GM23338 (cell line): ENCODE measurements at regions not wholly inside any gene's neighbourhood (a gene's known extent, or its start where the extent isn't known, plus 50 kb on each side); places are given as distances from the start of the nearest gene placed in this dataset.
"Not testable (repeated sequence)": the region's sequence is repeated elsewhere in the genome, so short reads cannot be mapped to it uniquely, and the experiment has no call there.

Source experiments
- ATAC-seq: fragments of 200-7000 bp; cut with Tn5 transposase; 3 replicates; pipeline ENCODE4 v1.9.1; 2020
- DNase-seq: peaks from one replicate; pipeline ENCODE4 v3.0.0-alpha.2; 2015; ENCODE audit warnings: low spot score
- H2AFZ ChIP-seq: fragments of 200-600 bp; sonication (generic); 2 replicates; pipeline ENCODE4 v1.8.0; 2016; ENCODE audit warnings: antibody characterized with exemption, mild to moderate bottlenecking, moderate library complexity
- H3F3A ChIP-seq: fragments of 200-600 bp; sonication (generic); replicated peaks from 2 replicates; pipeline ENCODE4 v1.8.0; 2017; ENCODE audit warnings: antibody characterized with exemption, mixed run types, low read depth
- H3K27ac ChIP-seq: fragments of 200-600 bp; sonication (generic); 2 replicates; pipeline ENCODE4 v1.6.1; 2016; ENCODE audit warnings: low read depth
- H3K27me3 ChIP-seq: fragments of 200-600 bp; sonication (generic); 2 replicates; pipeline ENCODE4 v1.8.0; 2016; ENCODE audit warnings: mild to moderate bottlenecking, mixed run types, moderate library complexity; ENCODE audit not compliant: insufficient read depth
- H3K36me3 ChIP-seq: fragments of 200-600 bp; sonication (generic); 2 replicates; pipeline ENCODE4 v1.8.0; 2016; ENCODE audit warnings: mild to moderate bottlenecking; ENCODE audit not compliant: insufficient read depth
- H3K4me1 ChIP-seq: fragments of 200-600 bp; sonication (generic); 2 replicates; pipeline ENCODE4 v1.8.0; 2016; ENCODE audit warnings: mild to moderate bottlenecking, moderate library complexity; ENCODE audit not compliant: insufficient read depth
- H3K4me2 ChIP-seq: fragments of 200-600 bp; sonication (generic); 2 replicates; pipeline ENCODE4 v1.7.1; 2017; ENCODE audit warnings: mixed run types
- H3K4me3 ChIP-seq: fragments of 200-600 bp; sonication (generic); 2 replicates; pipeline ENCODE4 v1.6.1; 2016; ENCODE audit warnings: mixed run types
- H3K79me2 ChIP-seq: fragments of 200-600 bp; sonication (generic); replicated peaks from 2 replicates; pipeline ENCODE4 v1.8.0; 2017; ENCODE audit warnings: mild to moderate bottlenecking; ENCODE audit not compliant: insufficient read depth
- H3K9me2 ChIP-seq: fragments of 200-600 bp; sonication (generic); 2 replicates; pipeline ENCODE4 v1.8.0; 2017; ENCODE audit not compliant: insufficient read depth
- H4K20me1 ChIP-seq: fragments of 200-600 bp; sonication (generic); replicated peaks from 2 replicates; pipeline ENCODE4 v1.8.0; 2017; ENCODE audit warnings: mild to moderate bottlenecking; ENCODE audit not compliant: insufficient read depth
- H3K27ac Mint-ChIP-seq: 2 replicates; pipeline ENCODE4 v1.8.0; 2020; ENCODE audit warnings: inconsistent platforms, mild to moderate bottlenecking, moderate library complexity, mixed read lengths
- H3K27me3 Mint-ChIP-seq: 3 replicates; pipeline ENCODE4 v1.8.0; 2022; ENCODE audit warnings: low read depth, mild to moderate bottlenecking, moderate library complexity, mixed read lengths, inconsistent platforms; ENCODE audit not compliant: insufficient read depth, poor library complexity
- H3K36me3 Mint-ChIP-seq: 3 replicates; pipeline ENCODE4 v1.8.0; 2021; ENCODE audit warnings: low read depth, mild to moderate bottlenecking, inconsistent platforms, moderate library complexity, mixed read lengths
- H3K4me1 Mint-ChIP-seq: 3 replicates; pipeline ENCODE4 v1.8.0; 2020; ENCODE audit warnings: mild to moderate bottlenecking, inconsistent platforms, mixed read lengths
- H3K4me3 Mint-ChIP-seq: 3 replicates; pipeline ENCODE4 v1.8.0; 2021; ENCODE audit warnings: moderate library complexity, mild to moderate bottlenecking, inconsistent platforms, mixed read lengths
- H3K9me3 Mint-ChIP-seq: 3 replicates; pipeline ENCODE4 v1.8.0; 2020; ENCODE audit warnings: moderate library complexity, mild to moderate bottlenecking, inconsistent platforms, mixed read lengths
- CREB1 ChIP-seq: fragments of 250-450 bp; sonication (Bioruptor Pico); IDR thresholded peaks from 2 replicates; pipeline ENCODE4 v1.5.0; 2020; ENCODE audit warnings: low read depth, mild to moderate bottlenecking, moderate library complexity
- CTCF ChIP-seq, 2 experiments: fragments of 200-600 bp in 1 of 2; sonication (generic) in 1 of 2; conservative IDR thresholded peaks; 2 replicates each; pipeline versions ENCODE4 v1.5.1 to v1.6.1; 2016 to 2017; ENCODE audit warnings: antibody characterized with exemption in 2 of 2, low read depth in 2 of 2, mild to moderate bottlenecking in 2 of 2, moderate library complexity in 1 of 2
- NANOG ChIP-seq: IDR thresholded peaks from 2 replicates; pipeline ENCODE4 v1.6.1; 2016; ENCODE audit warnings: antibody characterized with exemption, borderline replicate concordance
- POLR2AphosphoS5 ChIP-seq: IDR thresholded peaks from 2 replicates; pipeline ENCODE4 v1.6.1; 2016; ENCODE audit warnings: antibody characterized with exemption, low read depth
- REST ChIP-seq: IDR thresholded peaks from one replicate; pipeline ENCODE4 v1.6.1; 2018; ENCODE audit warnings: antibody characterized with exemption; ENCODE audit not compliant: unreplicated experiment
- STAT1 ChIP-seq: IDR thresholded peaks from one replicate; pipeline ENCODE4 v1.6.1; 2016; ENCODE audit warnings: antibody characterized with exemption; ENCODE audit not compliant: unreplicated experiment
- ZNF114 ChIP-seq: fragments of 250-450 bp; sonication (Bioruptor Pico); IDR thresholded peaks from 2 replicates; pipeline ENCODE4 v1.5.0; 2020; ENCODE audit warnings: mild to moderate bottlenecking, moderate library complexity
- ZNF462 ChIP-seq: fragments of 250-450 bp; sonication (Bioruptor Pico); IDR thresholded peaks from 2 replicates; pipeline ENCODE4 v1.5.0; 2020; ENCODE audit warnings: mild to moderate bottlenecking, moderate library complexity

- no peak for TF ChIP-seq ZNF462 (CRISPR knock-in tag)
- no peak for TF ChIP-seq POLR2AphosphoS5
- no peak for TF ChIP-seq REST
- no peak for TF ChIP-seq STAT1
Observed at GRCh38 chr10:22832066-22832602, 95.7 kb upstream of the ARMC3 start (continued).

GRCh38 chr10:22831586-22831985 lies 96.3 kb upstream of the ARMC3 start:
- no peak for ATAC-seq
- Histone ChIP-seq H3K27ac (no peak overlapping the region), H3K27me3 (no peaks in the 10 kb centered on the region), H2AFZ (peak overlapping the region; percentile 80), H3K4me2 (no peak overlapping the region), H3K4me1 (no peaks in the 10 kb centered on the region; the same call in none of the 2 replicates), H3K4me3 (no peak overlapping the region), H4K20me1 (no peaks in the 10 kb centered on the region), H3F3A (no peaks in the 10 kb centered on the region), H3K9me2 (peaks cover 5% of the 10 kb centered on the region; the same call in 1 of the 2 replicates), H3K36me3 (no peaks in the 10 kb centered on the region), H3K79me2 (no peaks in the 10 kb centered on the region)
- DNase-seq, result no peak
- Mint-ChIP-seq H3K36me3 (no peaks in the 10 kb centered on the region), H3K27me3 (no peaks in the 10 kb centered on the region), H3K27ac (no peak overlapping the region), H3K4me3 (no peak overlapping the region), H3K9me3 (no peaks in the 10 kb centered on the region; the same call in 2 of the 3 replicates), H3K4me1 (peaks cover 3% of the 10 kb centered on the region; the same call in 1 of the 3 replicates)
- TF ChIP-seq CREB1, result no peak
- no peak for TF ChIP-seq ZNF114 (CRISPR knock-in tag)
- no peak for TF ChIP-seq CTCF (conservative IDR thresholded peaks at IDR 0.05; ENCODE audit: low read depth in 2 of 2)
- no peak for TF ChIP-seq NANOG

GRCh38 chr10:22828712-22829111 lies 99.1 kb upstream of the ARMC3 start:
- not testable (repeated sequence) for ATAC-seq, H3K27me3 ChIP-seq, H3K4me3 ChIP-seq, H3K27ac Mint-ChIP-seq, H3K9me2 ChIP-seq, H2AFZ ChIP-seq, H3K36me3 ChIP-seq, H3K27ac ChIP-seq, H4K20me1 ChIP-seq, H3K4me1 ChIP-seq, H3K27me3 Mint-ChIP-seq, H3K9me3 Mint-ChIP-seq, H3F3A ChIP-seq, H3K4me2 ChIP-seq, H3K4me3 Mint-ChIP-seq, H3K36me3 Mint-ChIP-seq, H3K4me1 Mint-ChIP-seq, H3K79me2 ChIP-seq, DNase-seq
